ENCODE measurements at regions not wholly inside any gene's neighbourhood (a gene's known extent, or its start where the extent isn't known, plus 50 kb on each side); places are given as distances from the start of the nearest gene placed in this dataset.
A peak's percentile ranks its signal among the peaks of the same experiment; 100 is the strongest.

- H3K27ac ChIP-seq (ENCODE audit: low read depth in 1 of 2, low read length in 2 of 2) = no peak overlapping the region
- H3K9ac ChIP-seq (ENCODE audit: low read depth in 1 of 2, low read length in 2 of 2) = no peak overlapping the region
- no peak for TF ChIP-seq FOXA1 (IDR thresholded peaks at IDR 0.05)
- peak; percentile 73 for TF ChIP-seq CTCF (IDR thresholded peaks at IDR 0.05; ENCODE audit: low read depth, low read length, missing input control)
- peak; percentile 93 to 94 for TF ChIP-seq RAD21 (IDR thresholded peaks at IDR 0.05)
- no peaks in the 10 kb centered on the region for H3K9me3 ChIP-seq (ENCODE audit: control insufficient read depth in 4 of 4, low read length in 3 of 4)
- no peaks in the 10 kb centered on the region for H3K27me3 ChIP-seq (ENCODE audit: control insufficient read depth in 4 of 4, insufficient read depth in 4 of 4, low read length in 3 of 4)
- peaks cover 0 to 7% (median 2%) of the 10 kb centered on the region in 4 donors for H3K4me1 ChIP-seq (ENCODE audit: control insufficient read depth in 4 of 4, insufficient read depth in 4 of 4, low read length in 3 of 4)
- no peaks in the 10 kb centered on the region for H3K36me3 ChIP-seq (ENCODE audit: control insufficient read depth in 4 of 4, insufficient read depth in 3 of 4, low read depth in 1 of 4, low read length in 3 of 4)
- 14% methylated on average over 9 of the region's 9 CpGs for WGBS
- no peak for DNase-seq (ENCODE audit: low spot score)
- H3K4me3 ChIP-seq (ENCODE audit: low read depth in 1 of 3, low read length in 3 of 3) = no peak overlapping the region
Observed at GRCh38 chr7:156473476-156474240, 166.9 kb upstream of the RNF32 start.

DNA sequence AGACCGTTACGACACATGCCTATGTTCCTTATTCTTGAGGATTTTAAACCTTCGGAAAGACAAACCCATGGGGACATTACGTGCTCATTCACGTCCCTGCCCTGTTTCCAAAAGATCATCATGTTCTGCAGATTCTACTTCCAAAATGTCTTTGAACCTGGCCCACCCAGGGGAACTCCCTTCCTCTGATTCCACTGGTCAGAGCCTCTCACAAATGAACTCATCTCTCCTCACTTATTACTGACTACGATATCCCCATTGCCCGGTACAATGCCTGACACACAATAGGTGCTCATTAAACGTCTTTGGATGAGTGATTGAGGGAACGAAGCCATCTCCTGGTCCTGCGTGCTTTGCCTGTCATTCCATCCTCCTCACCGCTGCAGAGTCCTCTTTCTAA is 168.3 kb upstream of the RNF32 start:
- 97% methylated on average over 11 of the region's 11 CpGs for WGBS
- Histone ChIP-seq H3K9ac (ENCODE audit: low read depth in 1 of 2, low read length in 2 of 2) (no peak overlapping the region), H3K27ac (ENCODE audit: low read depth in 1 of 2, low read length in 2 of 2) (no peak overlapping the region), H3K9me3 (ENCODE audit: control insufficient read depth in 4 of 4, low read length in 3 of 4) (no peaks in the 10 kb centered on the region), H3K27me3 (ENCODE audit: control insufficient read depth in 4 of 4, insufficient read depth in 4 of 4, low read length in 3 of 4) (no peaks in the 10 kb centered on the region), H3K4me3 (ENCODE audit: low read depth in 1 of 3, low read length in 3 of 3) (no peak overlapping the region), H3K4me1 (ENCODE audit: control insufficient read depth in 4 of 4, insufficient read depth in 4 of 4, low read length in 3 of 4) (peaks cover 0 to 7% (median 2%) of the 10 kb centered on the region in 4 donors), H3K36me3 (ENCODE audit: control insufficient read depth in 4 of 4, insufficient read depth in 3 of 4, low read depth in 1 of 4, low read length in 3 of 4) (no peaks in the 10 kb centered on the region)
- no peak for TF ChIP-seq ATF3 (IDR thresholded peaks at IDR 0.05)
- no peak for TF ChIP-seq FOXA2 (IDR thresholded peaks at IDR 0.05)
- no peak for TF ChIP-seq FOXA1 (IDR thresholded peaks at IDR 0.05)
- no peak for TF ChIP-seq MAX (IDR thresholded peaks at IDR 0.05)
- TF ChIP-seq, protein P1, sequence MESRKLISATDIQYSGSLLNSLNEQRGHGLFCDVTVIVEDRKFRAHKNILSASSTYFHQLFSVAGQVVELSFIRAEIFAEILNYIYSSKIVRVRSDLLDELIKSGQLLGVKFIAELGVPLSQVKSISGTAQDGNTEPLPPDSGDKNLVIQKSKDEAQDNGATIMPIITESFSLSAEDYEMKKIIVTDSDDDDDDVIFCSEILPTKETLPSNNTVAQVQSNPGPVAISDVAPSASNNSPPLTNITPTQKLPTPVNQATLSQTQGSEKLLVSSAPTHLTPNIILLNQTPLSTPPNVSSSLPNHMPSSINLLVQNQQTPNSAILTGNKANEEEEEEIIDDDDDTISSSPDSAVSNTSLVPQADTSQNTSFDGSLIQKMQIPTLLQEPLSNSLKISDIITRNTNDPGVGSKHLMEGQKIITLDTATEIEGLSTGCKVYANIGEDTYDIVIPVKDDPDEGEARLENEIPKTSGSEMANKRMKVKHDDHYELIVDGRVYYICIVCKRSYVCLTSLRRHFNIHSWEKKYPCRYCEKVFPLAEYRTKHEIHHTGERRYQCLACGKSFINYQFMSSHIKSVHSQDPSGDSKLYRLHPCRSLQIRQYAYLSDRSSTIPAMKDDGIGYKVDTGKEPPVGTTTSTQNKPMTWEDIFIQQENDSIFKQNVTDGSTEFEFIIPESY (IDR thresholded peaks at IDR 0.05) = no peak
- no peak for TF ChIP-seq RXRA (IDR thresholded peaks at IDR 0.05)
- TF ChIP-seq RAD21 (IDR thresholded peaks at IDR 0.05) = no peak
- no peak for TF ChIP-seq HNF4G (IDR thresholded peaks at IDR 0.05)
- TF ChIP-seq EGR1 (IDR thresholded peaks at IDR 0.05; ENCODE audit: low read depth in 2 of 2) = no peak
- no peak for TF ChIP-seq HNF4A (conservative IDR thresholded peaks at IDR 0.05)
- TF ChIP-seq YY1 (IDR thresholded peaks at IDR 0.05) = no peak
- no peak for TF ChIP-seq CTCF (IDR thresholded peaks at IDR 0.05; ENCODE audit: low read depth, low read length, missing input control)
- DNase-seq (ENCODE audit: low spot score) = no peak
